GM10847 (cell line): ENCODE measurements at regions not wholly inside any gene's neighbourhood (a gene's known extent, or its start where the extent isn't known, plus 50 kb on each side); places are given as distances from the start of the nearest gene placed in this dataset.

ENCODE experiments used
- POLR2A ChIP-seq: IDR thresholded peaks from 2 replicates; pipeline ENCODE4 v1.6.1; 2011; ENCODE audit not compliant: insufficient read length; ENCODE audit errors: extremely low read depth

DNA sequence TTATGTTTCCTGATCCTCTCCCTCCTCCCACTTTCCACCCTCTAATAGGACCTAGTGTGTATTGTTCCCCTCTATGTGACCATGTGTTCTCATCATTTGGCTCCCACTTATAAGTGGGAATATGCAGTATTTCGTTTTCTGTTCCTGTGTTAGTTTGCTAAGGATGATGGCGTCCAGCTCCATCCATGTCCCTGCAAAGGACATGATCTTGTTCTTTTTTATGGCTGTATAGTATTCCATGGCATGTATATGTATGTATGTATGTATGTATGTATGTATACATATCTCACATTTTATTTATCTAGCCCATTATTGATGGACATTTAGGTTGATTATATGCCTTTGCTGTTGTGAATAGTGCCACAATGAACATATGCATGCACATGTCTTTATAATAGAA lies 188.7 kb downstream of the RFPL4B start:
- no peak for TF ChIP-seq POLR2A

DNA sequence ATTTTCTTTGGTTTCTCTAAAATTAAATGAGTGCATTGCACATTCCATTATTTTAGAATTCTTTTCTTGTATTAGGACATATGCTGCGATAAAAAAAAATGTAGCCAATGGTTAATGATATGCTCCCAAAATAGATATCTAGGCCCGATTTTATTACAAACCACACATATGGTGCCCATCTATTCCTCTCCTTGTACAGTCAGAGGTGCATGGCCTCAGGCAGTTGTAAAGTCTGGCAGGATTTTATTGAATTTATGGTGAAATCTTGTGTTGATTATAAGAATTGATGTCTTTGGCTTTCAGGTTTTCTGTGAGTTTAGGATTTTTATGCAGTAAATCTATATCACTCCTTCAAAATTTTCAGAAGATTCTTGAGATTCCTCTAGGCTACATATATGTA lies 192.2 kb downstream of the RFPL4B start:
- TF ChIP-seq POLR2A: no peak

DNA sequence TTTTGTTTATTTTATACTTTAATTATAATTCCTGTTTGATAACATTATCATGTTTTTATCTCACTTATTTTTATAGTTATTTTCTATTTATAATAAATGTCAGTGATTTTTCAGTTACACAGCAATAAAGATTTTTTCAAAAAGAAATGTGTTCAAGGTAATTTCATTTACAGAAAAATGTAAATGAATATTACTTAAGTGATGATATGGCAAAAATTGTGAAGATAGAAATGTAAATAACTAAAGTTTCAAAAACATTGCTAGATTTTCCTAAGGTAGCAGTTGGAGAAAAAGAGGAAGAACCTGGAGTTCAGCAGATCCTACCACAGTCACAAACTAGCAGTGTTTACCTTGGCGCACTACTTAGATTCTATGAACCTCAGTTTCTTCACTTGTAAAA lies 202.6 kb downstream of the RFPL4B start:
- TF ChIP-seq POLR2A: no peak

DNA sequence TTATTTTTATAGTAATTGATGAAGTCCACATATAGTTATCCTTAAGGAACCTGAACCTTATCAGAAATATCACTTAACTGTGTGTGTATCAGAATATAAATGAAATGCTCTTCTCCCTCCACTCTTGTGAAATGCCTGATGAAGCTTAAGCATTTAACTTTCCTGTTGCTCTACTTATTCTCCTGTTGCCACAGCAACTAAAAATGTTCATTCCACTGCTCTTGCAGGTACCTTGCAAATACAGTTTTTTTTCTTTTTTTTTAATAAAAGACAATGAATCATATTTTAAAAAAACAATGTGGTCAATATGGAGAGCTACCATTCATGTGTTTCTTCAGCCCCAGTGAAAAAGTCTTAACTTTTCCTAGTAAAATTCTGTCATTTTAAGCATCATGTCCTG lies 210.3 kb downstream of the RFPL4B start:
- no peak for TF ChIP-seq POLR2A

DNA sequence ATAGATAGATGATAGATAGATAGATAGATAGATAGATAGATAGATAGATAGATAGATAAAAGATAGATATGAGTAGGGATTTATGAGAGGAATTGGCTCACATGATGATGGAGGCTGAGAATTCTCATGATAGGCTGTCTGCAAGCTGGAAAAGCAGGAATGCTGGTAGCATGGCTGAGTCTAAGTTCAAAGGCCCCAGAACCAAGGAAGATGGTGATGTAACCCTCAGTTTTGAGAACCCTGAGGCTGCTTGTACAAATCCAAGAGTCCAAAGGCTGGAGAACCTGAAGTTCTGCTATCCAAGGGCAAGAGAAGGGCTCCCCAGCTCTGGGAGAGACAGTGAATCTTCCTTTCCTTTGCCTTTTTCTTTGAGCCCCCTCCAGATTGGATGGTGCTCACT lies 210.8 kb downstream of the RFPL4B start:
- no peak for TF ChIP-seq POLR2A

DNA sequence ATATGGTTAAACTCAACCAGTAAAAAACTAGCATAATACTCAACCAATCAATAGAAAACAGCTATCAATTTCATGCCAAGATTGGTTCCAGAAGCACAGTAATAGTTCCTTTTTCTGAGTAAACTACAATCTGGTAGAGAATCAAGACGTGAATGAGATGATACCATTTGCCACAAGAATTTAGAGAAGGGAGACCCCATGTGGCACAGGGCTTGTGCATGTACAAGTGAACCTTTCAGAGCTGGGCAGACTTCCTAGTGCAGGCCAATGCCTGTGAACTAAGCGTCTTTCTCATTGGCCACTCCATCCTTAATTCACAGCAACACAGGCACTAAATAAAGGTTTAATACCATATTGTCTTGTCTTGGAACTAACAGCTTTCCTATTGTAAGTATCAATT lies 213.5 kb downstream of the RFPL4B start:
- TF ChIP-seq POLR2A: no peak

DNA sequence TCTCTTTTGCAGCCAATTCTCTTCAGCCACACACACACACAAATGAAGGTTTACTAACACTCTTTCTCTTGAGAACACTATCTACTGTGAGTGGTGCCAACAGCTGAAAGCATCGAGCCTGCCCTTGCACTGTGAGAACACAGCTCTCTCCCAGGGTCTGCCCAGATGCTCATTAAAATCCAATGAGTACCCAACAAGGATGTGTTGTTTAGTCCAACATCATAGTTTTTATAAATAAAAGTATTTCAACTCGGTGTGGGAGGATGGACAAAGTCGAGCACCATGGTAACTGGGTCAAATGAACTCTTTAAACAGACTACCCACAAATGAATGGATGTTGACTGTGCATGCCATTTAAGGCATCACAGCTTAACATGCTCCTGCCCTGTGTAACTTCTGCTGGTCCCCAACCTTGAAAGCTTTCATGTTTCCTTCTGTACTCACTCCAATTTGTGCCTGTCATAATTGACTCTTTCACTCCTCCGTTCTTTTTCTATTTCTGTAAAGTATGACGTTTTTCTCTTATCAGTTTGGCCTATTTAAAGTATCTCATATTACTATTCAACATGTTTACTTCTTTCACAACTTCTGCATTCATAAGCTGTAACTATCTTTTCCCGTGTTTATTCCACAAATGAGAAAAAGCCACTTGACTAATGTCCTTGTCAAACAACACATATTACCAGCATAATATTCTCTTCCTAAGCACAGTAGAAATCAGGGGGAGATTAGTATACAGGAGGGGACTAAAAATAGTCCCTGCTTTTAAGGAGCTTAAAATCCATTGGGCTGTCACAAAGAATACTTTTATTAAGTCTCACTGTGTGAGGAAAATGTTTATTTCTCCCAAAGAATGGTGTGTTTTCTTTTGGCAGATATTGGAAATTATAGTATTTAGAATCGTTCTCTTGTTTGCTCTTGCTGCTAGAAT lies 215.4 kb downstream of the RFPL4B start:
- no peak for TF ChIP-seq POLR2A

DNA sequence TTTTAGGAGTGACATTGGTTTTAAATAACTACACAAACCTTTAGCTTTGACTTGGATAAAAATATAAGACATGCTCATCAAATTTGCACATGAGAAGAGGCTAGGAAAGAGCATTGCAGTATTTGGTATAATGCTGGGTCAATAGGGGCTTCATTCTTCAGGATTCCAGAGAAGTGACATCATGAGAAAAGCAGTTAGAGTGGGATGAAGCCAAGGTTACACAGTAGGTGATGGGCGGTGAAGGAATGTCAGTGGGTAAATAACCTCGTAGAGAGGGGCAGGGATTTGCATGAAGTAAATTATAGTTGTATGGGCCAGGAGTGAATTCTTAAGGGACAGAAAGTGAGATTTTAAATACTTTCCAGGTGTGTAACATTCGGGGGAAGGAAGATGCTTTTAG lies 216.2 kb downstream of the RFPL4B start:
- no peak for TF ChIP-seq POLR2A

DNA sequence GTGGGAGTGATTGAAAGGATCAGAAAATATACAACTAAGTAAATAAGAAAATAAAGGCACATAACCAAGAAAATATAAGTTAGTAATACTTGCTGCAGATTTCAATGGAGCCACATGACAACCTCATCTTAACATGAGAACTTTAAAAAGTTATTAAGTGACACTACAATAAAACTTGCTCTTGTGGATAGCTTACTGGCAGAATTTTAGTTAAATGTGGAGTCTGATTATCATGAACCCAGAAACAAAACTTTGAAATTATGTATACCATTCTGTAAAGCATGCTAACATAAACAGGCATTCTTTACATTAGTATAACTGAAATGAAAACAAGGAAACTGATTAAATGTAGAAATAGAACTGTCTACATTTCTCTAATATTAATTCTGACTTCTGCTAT lies 220.9 kb downstream of the RFPL4B start:
- TF ChIP-seq POLR2A: no peak

DNA sequence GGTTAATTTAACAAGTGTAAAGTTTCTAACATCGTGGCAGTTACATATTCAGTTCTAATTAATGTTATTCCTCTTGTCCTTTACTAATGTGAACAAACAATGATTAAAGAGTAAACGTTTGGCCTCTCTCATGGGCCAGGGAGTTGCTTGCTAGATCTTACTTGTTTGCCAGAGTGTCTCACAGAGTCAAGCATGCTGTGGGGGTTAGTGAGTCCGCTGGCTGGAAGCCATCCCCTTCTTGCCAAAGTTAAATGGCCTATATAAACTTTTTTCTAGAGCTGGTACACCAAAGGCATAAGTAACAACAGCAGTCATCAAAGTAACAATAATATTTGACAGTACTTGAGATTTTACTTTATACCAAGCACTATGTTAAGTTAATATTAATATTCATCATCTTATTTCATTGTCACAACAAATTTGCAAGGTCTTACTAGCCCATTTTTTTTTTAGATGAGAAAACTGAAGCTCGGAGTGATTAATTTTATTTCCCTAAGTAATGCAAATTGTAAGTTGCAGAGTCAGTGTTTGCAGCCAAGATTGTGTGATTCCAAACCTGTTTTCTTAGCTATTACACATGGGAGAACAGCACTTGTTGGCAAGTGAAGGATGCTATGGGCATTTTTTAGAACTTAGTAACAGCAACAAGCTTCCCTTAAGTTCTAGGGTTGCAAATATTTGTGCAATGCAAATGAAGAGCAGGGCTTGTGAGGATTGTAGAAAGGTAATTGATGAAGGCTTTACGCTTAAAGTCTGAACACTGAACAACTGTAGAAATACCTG lies 224.5 kb downstream of the RFPL4B start:
- TF ChIP-seq POLR2A: no peak

DNA sequence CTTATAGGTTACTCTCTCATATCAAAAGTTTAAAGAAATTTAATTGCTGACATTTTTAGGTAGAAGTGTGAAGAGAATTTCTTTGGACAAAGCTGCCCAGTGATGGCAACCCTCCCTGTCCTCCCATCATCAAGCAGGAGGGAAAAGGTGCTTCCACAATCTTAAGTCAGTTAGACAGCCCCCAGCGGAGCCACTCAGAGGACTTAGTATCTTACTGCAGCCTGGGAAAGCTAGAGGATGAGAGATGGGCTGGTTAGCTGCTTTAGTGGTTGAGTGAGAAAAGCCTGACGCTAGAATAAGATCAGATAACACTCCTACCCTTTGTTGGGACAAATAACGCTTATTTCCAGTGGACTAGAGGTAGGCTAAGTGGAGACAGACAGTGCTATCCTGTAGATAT lies 227.1 kb downstream of the RFPL4B start:
- TF ChIP-seq POLR2A: no peak

DNA sequence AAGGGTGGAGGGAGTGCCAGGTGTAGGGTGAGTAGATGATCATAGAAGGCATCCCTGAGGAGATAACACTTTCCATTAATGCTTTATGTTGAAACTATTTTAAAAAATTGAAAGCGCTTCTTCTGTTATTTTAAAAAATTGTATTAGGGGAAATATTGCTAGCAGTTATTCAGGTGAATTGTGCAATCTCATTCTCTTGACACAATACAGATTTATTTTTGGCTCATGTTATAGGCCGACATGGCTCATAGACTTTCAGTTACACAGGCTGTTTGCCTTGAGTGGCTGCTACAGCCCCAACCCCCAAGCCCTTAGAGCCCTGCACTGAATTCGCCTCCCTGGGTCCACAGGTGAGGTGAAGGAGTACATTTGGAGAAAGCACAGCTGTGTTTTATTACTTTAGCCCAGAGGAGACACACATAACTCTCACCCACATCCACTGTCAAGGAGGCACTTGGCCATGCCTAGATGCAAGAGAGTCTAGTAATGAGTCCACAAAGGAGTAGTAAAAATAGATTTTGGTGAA lies 228.2 kb downstream of the RFPL4B start:
- TF ChIP-seq POLR2A: no peak

DNA sequence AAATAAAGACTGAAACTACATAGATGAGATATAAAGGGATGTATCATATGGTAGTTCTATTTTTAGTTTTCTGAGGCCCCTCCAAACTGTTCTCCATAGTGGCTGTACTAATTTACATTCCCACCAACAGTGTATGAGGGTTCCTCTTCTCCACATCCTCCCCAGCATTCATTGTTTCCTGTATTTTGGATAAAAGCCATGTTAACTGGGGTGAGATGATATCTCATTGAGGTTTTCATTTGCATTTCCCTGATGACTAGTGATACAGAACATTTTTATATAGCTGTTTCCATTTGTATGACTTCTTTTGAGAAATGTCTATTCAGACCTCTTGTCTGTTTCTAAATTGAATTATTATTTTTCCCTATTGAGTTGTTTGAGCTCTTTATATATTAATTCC lies 229.3 kb downstream of the RFPL4B start:
- TF ChIP-seq POLR2A: no peak

DNA sequence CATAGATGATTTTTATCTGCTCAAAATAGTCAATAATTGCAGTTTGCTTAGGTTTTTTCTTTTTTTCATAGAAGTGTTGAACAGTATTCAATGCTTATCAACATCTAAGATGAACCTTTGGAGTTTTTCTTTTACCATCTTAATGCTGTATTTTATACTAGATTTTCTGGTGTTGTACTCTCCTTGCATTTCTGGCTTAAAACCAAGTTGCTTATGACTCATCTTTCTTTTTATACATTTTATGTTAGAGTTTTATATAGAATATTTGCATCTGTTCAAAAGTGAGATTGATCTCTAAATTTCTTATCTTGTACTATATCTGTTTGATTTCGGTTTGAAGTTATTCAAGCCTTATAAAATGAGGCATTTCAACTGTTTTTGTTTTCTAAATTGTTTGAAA lies 232.5 kb downstream of the RFPL4B start:
- no peak for TF ChIP-seq POLR2A

DNA sequence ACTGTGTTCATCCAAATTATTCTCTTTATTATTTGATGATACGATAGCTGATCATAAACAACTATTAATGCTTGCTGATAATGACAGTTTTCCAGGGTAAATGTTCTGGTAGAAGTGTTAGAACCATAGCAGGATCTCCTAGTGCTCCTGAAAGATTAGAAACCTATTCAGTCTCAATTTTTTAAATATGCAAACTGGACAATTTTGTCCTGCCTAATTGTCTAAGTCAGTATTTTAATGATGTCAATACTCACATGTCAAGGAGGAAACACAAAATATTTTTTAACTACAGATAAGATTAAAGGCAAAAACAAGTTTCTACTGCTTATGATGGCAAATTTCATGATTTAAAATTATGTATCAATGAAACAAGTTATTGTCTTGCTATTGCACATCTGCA lies 233.9 kb downstream of the RFPL4B start:
- no peak for TF ChIP-seq POLR2A

DNA sequence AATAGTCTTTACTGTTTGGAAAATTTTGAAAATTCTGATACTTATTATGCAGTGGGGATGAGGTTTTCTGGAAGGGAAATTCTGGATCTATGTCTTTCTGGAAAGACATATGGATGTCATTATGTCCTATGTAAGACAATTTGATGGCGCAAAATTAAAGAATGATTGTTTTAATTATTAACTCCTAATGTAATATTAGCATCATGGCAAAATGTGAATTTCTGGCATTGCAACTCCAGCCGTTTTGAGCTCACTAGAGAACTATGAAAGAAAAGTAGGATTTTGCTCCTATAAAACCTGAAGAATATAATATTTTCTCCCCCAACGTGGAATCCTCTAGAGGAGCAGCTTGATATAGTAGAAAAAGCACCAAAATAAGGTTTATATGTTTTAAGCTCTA lies 243.2 kb downstream of the RFPL4B start:
- TF ChIP-seq POLR2A: no peak

DNA sequence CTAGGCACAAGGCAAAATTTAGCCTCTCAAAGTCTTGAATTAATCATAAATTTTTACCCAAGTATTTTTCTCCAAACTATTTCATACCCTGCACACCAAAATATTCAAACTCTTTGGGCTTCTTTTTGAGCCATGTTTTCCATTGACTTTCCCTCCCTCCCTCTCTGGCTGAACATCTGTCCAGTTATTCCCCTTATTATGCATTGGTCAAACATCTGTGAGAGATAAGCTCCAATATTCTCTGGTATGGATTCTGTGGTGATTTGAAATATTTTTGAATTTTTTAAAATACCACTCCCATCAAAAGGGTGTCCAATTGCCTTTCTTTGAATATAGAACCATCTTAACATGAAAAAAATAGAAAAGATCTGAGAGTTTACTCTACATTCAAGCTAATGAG lies 244.2 kb downstream of the RFPL4B start:
- TF ChIP-seq POLR2A: no peak

DNA sequence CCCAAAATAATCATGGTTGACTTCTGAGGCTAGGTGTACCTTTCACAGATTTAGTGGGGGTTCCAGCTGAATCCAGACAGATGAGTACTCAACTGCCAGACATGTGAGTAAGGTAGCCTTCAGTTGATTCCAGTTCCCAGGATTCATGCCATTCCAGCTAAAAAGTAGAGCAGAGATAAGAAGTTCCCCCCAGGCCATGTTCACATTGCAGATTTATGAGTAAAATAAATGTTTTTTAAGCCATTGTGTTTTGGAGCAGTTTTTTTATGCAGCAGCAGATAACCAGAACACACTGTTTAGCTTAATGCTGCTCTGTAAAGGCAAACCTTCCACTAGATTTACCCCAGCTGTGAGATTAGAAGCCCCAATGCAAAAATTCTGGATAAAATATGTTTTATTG lies 245.0 kb downstream of the RFPL4B start:
- no peak for TF ChIP-seq POLR2A
